ENCODE measurements at regions not wholly inside any gene's neighbourhood (a gene's known extent, or its start where the extent isn't known, plus 50 kb on each side); places are given as distances from the start of the nearest gene placed in this dataset.
A peak's percentile ranks its signal among the peaks of the same experiment; 100 is the strongest.

- DNase-seq = no peak
Measured at GRCh38 chr11:113634940-113635575, 71.0 kb downstream of the TMPRSS5 start.

DNA sequence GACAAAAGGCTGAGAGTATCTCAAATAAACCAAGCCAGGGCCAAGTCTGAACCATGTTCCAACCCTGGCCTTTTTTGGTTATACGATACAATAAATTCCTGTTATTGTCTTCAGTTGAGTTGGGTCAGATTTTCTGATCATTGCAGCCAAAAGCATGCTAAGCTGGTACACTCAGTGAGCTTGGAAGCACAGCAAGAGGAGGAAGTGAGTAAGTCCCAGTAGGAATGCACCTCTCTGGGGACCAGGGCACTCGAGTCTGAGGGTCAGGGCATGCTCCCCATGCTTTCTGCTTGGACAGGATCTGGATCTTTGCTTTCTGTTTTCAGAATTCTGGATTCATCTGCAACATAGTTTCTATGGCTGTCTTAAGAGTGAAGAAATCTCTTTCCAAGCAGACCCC is 73.1 kb downstream of the TMPRSS5 start:
- DNase-seq = no peak

DNA sequence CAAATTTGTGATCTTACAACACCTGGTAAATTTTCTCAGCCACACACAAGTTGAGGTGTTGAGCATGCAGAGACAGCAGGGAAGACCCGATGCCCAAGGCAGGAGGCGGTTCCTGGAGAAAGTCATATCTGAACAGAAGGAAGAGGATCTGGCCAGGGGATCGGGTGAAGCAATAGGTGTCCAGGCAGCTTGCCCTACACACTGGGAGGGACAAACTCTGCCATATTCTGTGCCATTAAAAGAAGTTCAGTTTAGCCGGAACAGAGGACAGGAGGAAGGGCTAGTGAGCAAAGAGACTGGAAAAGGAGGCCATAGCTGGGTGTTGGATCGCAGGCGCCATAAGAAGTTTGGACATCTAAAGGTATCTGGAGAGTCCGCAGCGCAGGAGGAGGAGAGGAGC is 76.5 kb downstream of the TMPRSS5 start:
- DNase-seq = no peak

- no peak for DNase-seq
Measured at GRCh38 chr11:113628912-113629311, 77.2 kb downstream of the TMPRSS5 start.

- no peak for DNase-seq
Measured at GRCh38 chr11:113627946-113628345, 78.2 kb downstream of the TMPRSS5 start.

GRCh38 chr11:113627297-113627696 is 78.8 kb downstream of the TMPRSS5 start:
- DNase-seq = no peak

- DNase-seq = no peak
Measured at GRCh38 chr11:113626736-113627135, 79.4 kb downstream of the TMPRSS5 start.

DNA sequence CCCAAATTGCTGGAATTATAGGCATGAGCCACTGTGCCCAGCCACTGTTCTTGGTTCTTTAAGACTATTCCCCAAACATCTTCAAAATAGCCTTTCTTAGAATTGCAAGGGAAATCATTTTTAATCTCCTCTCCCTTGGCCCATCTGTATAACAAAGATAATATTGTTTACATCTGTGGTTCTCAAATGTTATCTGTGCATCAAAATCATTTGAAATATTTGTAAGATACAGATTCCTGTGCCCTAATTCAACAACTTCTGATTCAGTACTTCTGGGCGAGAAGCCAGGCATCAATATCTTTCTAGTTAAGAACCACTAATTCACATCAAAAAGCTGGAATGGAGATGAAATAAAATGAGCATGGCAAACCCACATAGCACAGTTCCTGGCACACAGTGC is 83.0 kb downstream of the TMPRSS5 start:
- no peak for DNase-seq

DNA sequence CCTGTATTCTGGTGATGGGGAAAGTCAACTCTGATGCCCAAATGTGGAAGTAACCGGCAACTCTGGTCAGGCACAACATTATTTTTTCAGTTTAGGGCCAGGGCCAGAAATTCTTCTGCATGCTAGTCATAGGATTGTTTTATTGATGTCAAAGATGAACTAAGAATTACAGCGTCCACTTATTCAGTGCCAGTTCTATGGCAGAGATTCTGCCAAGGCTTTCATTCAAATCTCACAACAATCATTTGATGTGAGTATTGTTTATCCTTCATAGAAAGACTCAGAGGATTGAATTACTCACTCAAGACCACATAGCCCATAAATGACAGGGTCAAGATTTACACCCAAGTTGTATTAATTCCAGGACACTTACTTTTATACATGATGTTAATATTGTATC is 87.7 kb downstream of the TMPRSS5 start:
- DNase-seq = no peak

DNA sequence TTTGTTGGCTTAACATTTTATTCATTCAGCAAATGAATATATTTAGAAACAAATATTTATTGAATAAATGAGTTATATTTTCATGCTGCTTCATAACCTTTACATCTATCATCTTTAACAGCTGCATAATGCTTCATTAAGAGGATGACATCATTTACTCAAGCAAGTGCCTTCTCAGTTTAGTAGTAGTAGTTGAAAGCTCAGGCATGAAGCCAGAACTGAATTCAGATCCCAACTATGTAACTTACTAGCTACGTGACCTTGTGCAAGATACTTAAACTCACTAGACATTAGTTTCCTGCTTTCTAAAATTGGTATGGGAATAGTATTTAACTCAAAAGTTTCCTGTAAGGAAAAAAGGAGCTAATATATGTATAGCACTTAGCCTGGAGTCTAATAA is 90.3 kb downstream of the TMPRSS5 start:
- DNase-seq = no peak

- no peak for DNase-seq
Measured at GRCh38 chr11:113615098-113615497, 91.0 kb downstream of the TMPRSS5 start.

- no peak for DNase-seq
Measured at GRCh38 chr11:113614097-113614496, 92.0 kb downstream of the TMPRSS5 start.

DNA sequence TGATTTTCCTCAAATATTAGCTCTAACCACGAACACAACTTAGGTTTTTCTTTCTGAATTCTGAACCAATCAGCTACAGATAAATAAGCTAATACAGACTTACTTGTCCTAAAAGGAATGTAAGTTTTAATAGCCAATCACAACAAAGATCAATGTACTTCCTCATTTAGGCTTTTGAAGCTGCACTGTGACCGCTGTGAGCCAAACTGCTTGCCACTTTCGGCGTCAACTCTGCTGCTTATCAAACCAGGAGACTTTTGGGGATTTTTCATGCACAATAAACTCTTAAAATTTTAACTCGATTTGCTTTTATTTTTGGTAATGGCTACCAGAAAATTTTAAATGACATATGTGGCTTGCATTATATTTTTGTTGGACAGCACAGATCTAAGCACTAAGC is 92.5 kb downstream of the TMPRSS5 start:
- DNase-seq = no peak

GRCh38 chr11:113604186-113604585 is 101.9 kb downstream of the TMPRSS5 start:
- no peak for DNase-seq

- no peak for DNase-seq
Measured at GRCh38 chr11:113603277-113604059, 102.6 kb downstream of the TMPRSS5 start.

- no peak for DNase-seq
Measured at GRCh38 chr11:113602483-113602882, 103.6 kb downstream of the TMPRSS5 start.

DNA sequence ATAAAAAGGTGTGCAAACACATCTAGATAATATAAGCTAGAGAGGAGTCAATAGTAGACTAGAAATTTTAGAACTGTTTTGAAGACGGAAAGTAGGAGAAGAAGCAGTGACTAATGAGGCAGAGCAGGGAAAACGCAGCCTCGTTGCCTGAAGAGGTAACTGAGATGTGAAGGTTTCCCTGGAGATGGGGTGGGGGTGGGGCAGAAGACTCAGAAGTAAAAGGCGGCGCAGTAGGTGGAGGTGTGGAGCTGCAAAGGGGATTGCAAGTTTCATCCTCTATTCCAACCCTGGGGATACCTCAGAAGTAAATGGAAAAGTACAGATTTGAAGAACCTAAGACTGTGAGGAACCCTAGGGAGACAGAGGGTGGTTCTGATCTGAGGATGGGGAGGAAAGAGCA is 109.5 kb downstream of the TMPRSS5 start:
- DNase-seq = no peak

GRCh38 chr11:113595810-113596594 is 110.1 kb downstream of the TMPRSS5 start:
- no peak for DNase-seq

DNA sequence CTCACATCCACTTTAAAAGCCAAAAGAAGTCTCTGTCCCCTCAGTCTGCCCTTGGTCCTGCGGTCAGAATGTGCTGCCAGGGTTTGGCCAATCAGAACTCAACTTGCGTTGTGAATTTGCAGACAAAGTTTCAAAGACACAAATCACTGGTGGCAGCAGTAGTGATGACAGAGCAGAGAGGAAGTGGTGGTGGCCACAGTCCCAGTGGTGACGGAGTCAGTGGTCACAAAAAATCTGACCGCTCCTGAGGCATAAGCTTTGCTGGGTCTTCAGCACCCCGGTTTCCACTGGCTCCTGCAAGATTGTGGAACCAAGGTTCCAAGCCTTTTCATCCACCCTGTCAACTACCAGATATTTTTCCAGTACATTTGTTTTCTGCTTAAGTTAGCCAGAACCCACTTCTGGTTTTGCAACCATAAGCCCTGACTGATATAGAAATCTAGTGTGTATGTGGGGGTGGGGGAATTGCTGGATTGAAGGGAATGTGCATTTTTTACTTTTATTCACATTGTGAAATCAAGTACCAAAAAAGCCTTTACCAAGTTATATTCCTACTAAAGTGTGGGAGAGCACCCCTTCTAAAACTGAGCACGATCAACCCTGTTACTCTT is 112.3 kb downstream of the TMPRSS5 start:
- DNase-seq = peak; percentile 5

DNA sequence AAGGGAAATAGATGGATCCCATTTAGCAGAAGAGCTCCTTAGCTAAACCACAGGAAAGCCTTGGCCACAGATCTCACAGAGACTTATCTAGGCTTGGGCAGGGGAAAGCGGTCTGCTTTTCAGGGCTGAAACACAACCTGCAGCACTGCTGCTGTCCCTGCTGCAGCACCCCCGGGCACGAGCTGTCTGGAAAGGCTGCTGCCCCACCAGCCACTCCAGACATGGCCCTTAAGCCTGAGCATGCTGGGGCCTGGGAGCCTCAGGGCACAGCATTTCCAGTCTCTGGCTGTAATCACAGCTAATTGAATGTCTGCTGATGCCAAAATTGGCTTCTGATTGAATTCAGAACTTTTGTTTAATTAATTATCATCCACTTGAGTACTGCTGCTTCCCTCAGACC is 115.0 kb downstream of the TMPRSS5 start:
- no peak for DNase-seq

DNA sequence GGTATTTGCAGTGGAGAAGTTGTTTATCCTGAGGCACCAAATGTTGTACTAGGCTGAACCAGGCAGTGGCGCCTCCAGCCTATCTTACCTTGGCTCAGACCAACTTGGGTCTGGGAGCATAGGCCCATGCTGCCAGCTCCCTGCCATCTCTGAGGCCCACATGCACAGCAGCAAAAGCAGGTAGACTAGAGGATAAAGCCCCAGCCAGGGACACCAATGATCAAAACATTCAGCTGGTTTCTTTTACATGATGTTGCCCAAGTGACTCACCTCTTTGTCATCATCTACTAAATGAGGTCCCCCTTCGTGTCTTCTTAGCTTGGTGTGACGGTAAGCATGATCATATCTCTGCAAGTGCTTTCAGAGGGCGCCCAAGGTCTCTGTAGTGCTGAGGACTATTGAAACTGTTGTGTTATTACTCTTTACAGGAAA is 112.1 kb upstream of the DRD2 start:
- peak; percentile 59 for DNase-seq

DNA sequence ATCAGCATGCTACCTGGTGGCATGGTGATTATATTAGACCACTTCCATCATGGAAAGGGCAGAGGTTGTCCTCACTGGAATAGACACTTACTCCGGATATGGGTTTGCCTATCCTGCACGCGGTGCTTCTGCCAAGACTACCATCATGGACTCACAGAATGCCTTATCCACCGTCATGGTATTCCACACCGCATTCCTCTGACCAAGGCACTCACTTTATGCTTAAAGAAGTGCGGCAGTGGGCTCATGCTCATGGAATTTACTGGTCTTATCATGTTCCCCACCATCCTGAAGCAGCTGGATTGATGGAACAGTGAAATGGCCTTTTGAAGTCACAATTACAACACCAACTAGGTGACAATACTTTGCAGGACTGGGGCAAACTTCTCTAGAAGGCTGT is 109.2 kb upstream of the DRD2 start:
- DNase-seq = no peak

- no peak for DNase-seq
Measured at GRCh38 chr11:113581713-113582112, 106.5 kb upstream of the DRD2 start.
